SK-N-SH (cell line): ENCODE measurements at regions not wholly inside any gene's neighbourhood (a gene's known extent, or its start where the extent isn't known, plus 50 kb on each side); places are given as distances from the start of the nearest gene placed in this dataset.

ENCODE experiments used
- CTCF ChIA-PET: fragments of 300-600, 350-600 bp; formaldehyde crosslinking; extraction: SDS; loops from one replicate; lab custom pipeline; 2021; lab: Yijun Ruan, JAX
- POLR2A ChIA-PET: fragments of 350-600 bp; sonication (Branson Sonifier 250); formaldehyde crosslinking; extraction: SDS; loops from one replicate; lab custom pipeline; 2020; ENCODE audit warnings: antibody characterized with exemption, inconsistent platforms; lab: Yijun Ruan, JAX
- DNase-seq: peaks from one replicate; pipeline ENCODE4 v3.0.0; 2012
- H2AFZ ChIP-seq: fragments of 200-600 bp; sonication (generic); 2 replicates; pipeline ENCODE4 v1.8.1; 2016; ENCODE audit warnings: antibody characterized with exemption, mild to moderate bottlenecking, low read depth
- H3F3A ChIP-seq: fragments of 200-600 bp; sonication (generic); replicated peaks from 2 replicates; pipeline ENCODE3; 2016; ENCODE audit warnings: antibody characterized with exemption, mild to moderate bottlenecking; ENCODE audit not compliant: insufficient read depth
- H3K27ac ChIP-seq, 2 experiments: fragments of 200-500 bp in 1 of 2; fragments of 200-600 bp in 1 of 2; sonication (Bioruptor generic) in 1 of 2; sonication (generic), shearing (Covaris generic) in 1 of 2; 2 replicates each; pipeline versions ENCODE4 v1.5.1 to v1.6.1; 2014 to 2016; ENCODE audit warnings: low read depth in 2 of 2, inconsistent platforms in 1 of 2, low read length in 1 of 2, mild to moderate bottlenecking in 1 of 2, mixed read lengths in 1 of 2
- H3K27me3 ChIP-seq: fragments of 200-600 bp; sonication (generic), shearing (Covaris generic); 2 replicates; pipeline ENCODE4 v1.6.1; 2016; ENCODE audit warnings: mixed run types; ENCODE audit not compliant: insufficient read depth
- H3K36me3 ChIP-seq, 2 experiments: fragments of 200-500 bp in 1 of 2; fragments of 200-600 bp in 1 of 2; sonication (Bioruptor generic) in 1 of 2; sonication (generic) in 1 of 2; replicated peaks in 1 of 2; 2 replicates each; pipeline versions ENCODE3 to v1.5.1; 2014 to 2016; ENCODE audit warnings: low read length in 1 of 2, mild to moderate bottlenecking in 1 of 2; ENCODE audit not compliant: insufficient read depth in 2 of 2, control insufficient read depth in 1 of 2
- H3K4me1 ChIP-seq, 2 experiments: fragments of 200-500 bp in 1 of 2; fragments of 200-600 bp in 1 of 2; sonication (Bioruptor generic) in 1 of 2; sonication (generic), shearing (Covaris generic) in 1 of 2; 2 replicates each; pipeline versions ENCODE4 v1.5.1 to v1.6.1; 2014 to 2016; ENCODE audit warnings: low read depth in 1 of 2, low read length in 1 of 2, mixed run types in 1 of 2; ENCODE audit not compliant: insufficient read depth in 2 of 2, control insufficient read depth in 1 of 2
- H3K4me2 ChIP-seq: fragments of 200-600 bp; sonication (generic), shearing (Covaris generic); 2 replicates; pipeline ENCODE4 v1.6.1; 2017; ENCODE audit warnings: mixed run types
- H3K4me3 ChIP-seq, 2 experiments: fragments of 200-500 bp in 1 of 2; fragments of 200-600 bp in 1 of 2; sonication (Bioruptor generic) in 1 of 2; sonication (generic), shearing (Covaris generic) in 1 of 2; 2 replicates each; pipeline versions ENCODE4 v1.5.1 to v1.8.1; 2014 to 2016; ENCODE audit warnings: low read depth in 2 of 2, inconsistent platforms in 1 of 2, low read length in 1 of 2, mild to moderate bottlenecking in 1 of 2, mixed read lengths in 1 of 2, moderate library complexity in 1 of 2
- H3K79me2 ChIP-seq: fragments of 200-600 bp; sonication (generic); 2 replicates; pipeline ENCODE4 v1.8.1; 2017; ENCODE audit warnings: mild to moderate bottlenecking; ENCODE audit not compliant: insufficient read depth
- H3K9ac ChIP-seq: fragments of 200-600 bp; sonication (generic); 2 replicates; pipeline ENCODE4 v1.6.1; 2017; ENCODE audit warnings: mixed run types
- H3K9me2 ChIP-seq: fragments of 200-600 bp; sonication (generic); 2 replicates; pipeline ENCODE4 v1.6.1; 2017; ENCODE audit warnings: mixed run types
- H3K9me3 ChIP-seq: fragments of 200-600 bp; sonication (generic); 2 replicates; pipeline ENCODE4 v1.6.1; 2017; ENCODE audit warnings: mixed run types, mild to moderate bottlenecking, moderate library complexity
- H4K20me1 ChIP-seq: fragments of 200-600 bp; sonication (generic); 2 replicates; pipeline ENCODE4 v1.6.1; 2017; ENCODE audit warnings: mild to moderate bottlenecking, mixed run types; ENCODE audit not compliant: insufficient read depth
- CHD2 ChIP-seq: fragments of 150-350 bp; IDR thresholded peaks from 2 replicates; pipeline ENCODE4 v1.6.1; 2018; ENCODE audit warnings: low read length; ENCODE audit not compliant: partially characterized antibody
- EZH2phosphoT487 ChIP-seq: fragments of 200-600 bp; sonication (generic); IDR thresholded peaks from 2 replicates; pipeline ENCODE4 v1.6.1; 2017; ENCODE audit warnings: low read depth, mixed run types, mild to moderate bottlenecking, antibody characterized with exemption, moderate library complexity, borderline replicate concordance
- FOXJ3 ChIP-seq: sonication (generic); formaldehyde crosslinking; IDR thresholded peaks from 2 replicates; pipeline ENCODE4 v1.5.1; 2020; ENCODE audit warnings: mild to moderate bottlenecking, missing genetic modification reagents
- FOXM1 ChIP-seq: IDR thresholded peaks from 2 replicates; pipeline ENCODE4 v1.4.0; 2012; ENCODE audit warnings: low read depth, mild to moderate bottlenecking
- MXI1 ChIP-seq: IDR thresholded peaks from 2 replicates; pipeline ENCODE4 v1.6.1; 2012; ENCODE audit warnings: mild to moderate bottlenecking, low read depth, low read length, improper control_type of control experiment
- NRF1 ChIP-seq: IDR thresholded peaks from 2 replicates; pipeline ENCODE4 v1.6.1; 2012; ENCODE audit warnings: low read depth, mild to moderate bottlenecking, low read length
- RAD21 ChIP-seq: IDR thresholded peaks from 2 replicates; pipeline ENCODE4 v1.6.1; 2012; ENCODE audit warnings: mild to moderate bottlenecking, low read length
- RCOR1 ChIP-seq: fragments of 150-350 bp; IDR thresholded peaks from 2 replicates; pipeline ENCODE4 v1.6.1; 2017; ENCODE audit warnings: antibody characterized with exemption, low read length
- RFX5 ChIP-seq: IDR thresholded peaks from 2 replicates; pipeline ENCODE4 v1.6.1; 2012; ENCODE audit warnings: mild to moderate bottlenecking, improper control_type of control experiment, low read length
- SMC3 ChIP-seq: IDR thresholded peaks from 2 replicates; pipeline ENCODE4 v1.6.1; 2012; ENCODE audit warnings: low read depth, low read length, improper control_type of control experiment
- TAF1 ChIP-seq: IDR thresholded peaks from 2 replicates; pipeline ENCODE4 v1.6.1; 2012; ENCODE audit warnings: low read depth, mild to moderate bottlenecking, low read length, moderate library complexity, borderline replicate concordance
- YY1 ChIP-seq: IDR thresholded peaks from 2 replicates; pipeline ENCODE4 v1.4.0; 2012; ENCODE audit warnings: low read depth, mild to moderate bottlenecking
- WGBS: methylation state at CpG from one replicate; pipeline ENCODE4 v1.1.6; 2017; ENCODE audit warnings: low lambda C conversion rate; 5-methylcytosine and 5-hydroxymethylcytosine counted together
- TF ChIP-seq, protein P1 (sequence below): IDR thresholded peaks from 2 replicates; pipeline ENCODE4 v1.4.0; 2012; ENCODE audit warnings: low read depth, borderline replicate concordance
- TF ChIP-seq, protein P2 (sequence below): fragments of 200-600 bp; sonication (generic); IDR thresholded peaks from 2 replicates; pipeline ENCODE4 v1.6.1; 2017; ENCODE audit warnings: antibody characterized with exemption, mild to moderate bottlenecking, moderate library complexity
- TF ChIP-seq, protein P3 (sequence below): IDR thresholded peaks from 2 replicates; pipeline ENCODE4 v1.4.0; 2012; ENCODE audit warnings: low read depth, borderline replicate concordance
- TF ChIP-seq, protein P4 (sequence below): IDR thresholded peaks from 2 replicates; pipeline ENCODE4 v1.4.0; 2012; ENCODE audit warnings: low read depth

DNA sequence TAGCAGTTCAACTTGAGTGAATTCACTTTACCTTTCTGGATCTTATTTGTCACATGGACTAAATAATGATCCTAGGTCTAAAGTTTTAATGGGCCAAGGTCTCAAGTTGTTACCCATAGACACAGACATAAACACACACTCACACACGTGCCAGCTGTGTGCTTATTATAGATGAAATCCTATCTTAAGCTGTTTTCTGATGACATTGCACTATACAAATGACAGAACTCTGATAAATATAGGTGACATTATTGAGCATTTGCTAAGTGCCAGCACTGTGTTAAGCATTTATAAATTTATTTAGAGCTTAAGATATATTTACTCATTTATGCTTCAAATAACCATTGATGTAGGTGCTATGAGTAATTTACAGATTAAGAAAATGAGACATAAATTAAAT, 474.4 kb upstream of the NR5A2 start:
- no peaks in the 10 kb centered on the region for H3K9me2 ChIP-seq
- H3K9me3 ChIP-seq, result no peaks in the 10 kb centered on the region
- no peaks in the 10 kb centered on the region for H4K20me1 ChIP-seq
- no peaks in the 10 kb centered on the region for H3K79me2 ChIP-seq
- H3K27ac ChIP-seq, result no peak overlapping the region
- H3F3A ChIP-seq, result no peaks in the 10 kb centered on the region
- CTCF ChIA-PET, result interaction anchor here (1.7 to 6.7 kb wide), 2 partner anchors 777 to 792 kb away, joined by 5 to 77 read pairs; no protein-coding TSS in a partner anchor
- H3K27me3 ChIP-seq, result no peaks in the 10 kb centered on the region
- WGBS, result 62% methylated on average over 1 of the region's 1 CpG
- no peak overlapping the region for H2AFZ ChIP-seq
- no peak overlapping the region for H3K4me2 ChIP-seq
- no peak for DNase-seq
- TF ChIP-seq MXI1 (no peak), FOXM1 (no peak), TAF1 (no peak), RCOR1 (no peak), EZH2phosphoT487 (no peak), SMC3 (no peak), RFX5 (no peak), YY1 (no peak), RAD21 (no peak), FOXJ3 (CRISPR knock-in tag) (no peak), NRF1 (no peak), CHD2 (no peak)
- TF ChIP-seq, protein P1, sequence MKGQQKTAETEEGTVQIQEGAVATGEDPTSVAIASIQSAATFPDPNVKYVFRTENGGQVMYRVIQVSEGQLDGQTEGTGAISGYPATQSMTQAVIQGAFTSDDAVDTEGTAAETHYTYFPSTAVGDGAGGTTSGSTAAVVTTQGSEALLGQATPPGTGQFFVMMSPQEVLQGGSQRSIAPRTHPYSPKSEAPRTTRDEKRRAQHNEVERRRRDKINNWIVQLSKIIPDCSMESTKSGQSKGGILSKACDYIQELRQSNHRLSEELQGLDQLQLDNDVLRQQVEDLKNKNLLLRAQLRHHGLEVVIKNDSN, result no peak
- TF ChIP-seq, protein P2, sequence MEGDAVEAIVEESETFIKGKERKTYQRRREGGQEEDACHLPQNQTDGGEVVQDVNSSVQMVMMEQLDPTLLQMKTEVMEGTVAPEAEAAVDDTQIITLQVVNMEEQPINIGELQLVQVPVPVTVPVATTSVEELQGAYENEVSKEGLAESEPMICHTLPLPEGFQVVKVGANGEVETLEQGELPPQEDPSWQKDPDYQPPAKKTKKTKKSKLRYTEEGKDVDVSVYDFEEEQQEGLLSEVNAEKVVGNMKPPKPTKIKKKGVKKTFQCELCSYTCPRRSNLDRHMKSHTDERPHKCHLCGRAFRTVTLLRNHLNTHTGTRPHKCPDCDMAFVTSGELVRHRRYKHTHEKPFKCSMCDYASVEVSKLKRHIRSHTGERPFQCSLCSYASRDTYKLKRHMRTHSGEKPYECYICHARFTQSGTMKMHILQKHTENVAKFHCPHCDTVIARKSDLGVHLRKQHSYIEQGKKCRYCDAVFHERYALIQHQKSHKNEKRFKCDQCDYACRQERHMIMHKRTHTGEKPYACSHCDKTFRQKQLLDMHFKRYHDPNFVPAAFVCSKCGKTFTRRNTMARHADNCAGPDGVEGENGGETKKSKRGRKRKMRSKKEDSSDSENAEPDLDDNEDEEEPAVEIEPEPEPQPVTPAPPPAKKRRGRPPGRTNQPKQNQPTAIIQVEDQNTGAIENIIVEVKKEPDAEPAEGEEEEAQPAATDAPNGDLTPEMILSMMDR, result no peak
- TF ChIP-seq, protein P3, sequence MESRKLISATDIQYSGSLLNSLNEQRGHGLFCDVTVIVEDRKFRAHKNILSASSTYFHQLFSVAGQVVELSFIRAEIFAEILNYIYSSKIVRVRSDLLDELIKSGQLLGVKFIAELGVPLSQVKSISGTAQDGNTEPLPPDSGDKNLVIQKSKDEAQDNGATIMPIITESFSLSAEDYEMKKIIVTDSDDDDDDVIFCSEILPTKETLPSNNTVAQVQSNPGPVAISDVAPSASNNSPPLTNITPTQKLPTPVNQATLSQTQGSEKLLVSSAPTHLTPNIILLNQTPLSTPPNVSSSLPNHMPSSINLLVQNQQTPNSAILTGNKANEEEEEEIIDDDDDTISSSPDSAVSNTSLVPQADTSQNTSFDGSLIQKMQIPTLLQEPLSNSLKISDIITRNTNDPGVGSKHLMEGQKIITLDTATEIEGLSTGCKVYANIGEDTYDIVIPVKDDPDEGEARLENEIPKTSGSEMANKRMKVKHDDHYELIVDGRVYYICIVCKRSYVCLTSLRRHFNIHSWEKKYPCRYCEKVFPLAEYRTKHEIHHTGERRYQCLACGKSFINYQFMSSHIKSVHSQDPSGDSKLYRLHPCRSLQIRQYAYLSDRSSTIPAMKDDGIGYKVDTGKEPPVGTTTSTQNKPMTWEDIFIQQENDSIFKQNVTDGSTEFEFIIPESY, result no peak
- TF ChIP-seq, protein P4, sequence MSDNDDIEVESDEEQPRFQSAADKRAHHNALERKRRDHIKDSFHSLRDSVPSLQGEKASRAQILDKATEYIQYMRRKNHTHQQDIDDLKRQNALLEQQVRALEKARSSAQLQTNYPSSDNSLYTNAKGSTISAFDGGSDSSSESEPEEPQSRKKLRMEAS, result no peak
- no peak overlapping the region for H3K9ac ChIP-seq
- no peak overlapping the region for H3K4me3 ChIP-seq
- H3K36me3 ChIP-seq, result no peaks in the 10 kb centered on the region
- peaks cover 0 to 11% of the 10 kb centered on the region in 2 experiments; a peak in 3 of 4 replicates for H3K4me1 ChIP-seq
- POLR2A ChIA-PET, result no interaction called here
